ENCODE measurements at regions not wholly inside any gene's neighbourhood (a gene's known extent, or its start where the extent isn't known, plus 50 kb on each side); places are given as distances from the start of the nearest gene placed in this dataset.

GRCh38 chr16:86739808-86740207, 161.5 kb downstream of the FOXL1 start (continued):
- TF ChIP-seq ATF1 (CRISPR knock-in tag; IDR thresholded peaks at IDR 0.05) (no peak), E2F1 (CRISPR knock-in tag; IDR thresholded peaks at IDR 0.05) (no peak), KAT7 (CRISPR knock-in tag; IDR thresholded peaks at IDR 0.05; ENCODE audit: borderline replicate concordance) (no peak), ZNF512 (CRISPR knock-in tag; IDR thresholded peaks at IDR 0.05; ENCODE audit: borderline replicate concordance) (no peak), FOXP1 (CRISPR knock-in tag; IDR thresholded peaks at IDR 0.05; ENCODE audit: borderline replicate concordance) (no peak), OVOL2 (CRISPR knock-in tag; IDR thresholded peaks at IDR 0.05; ENCODE audit: borderline replicate concordance) (no peak), TEAD1 (CRISPR knock-in tag; IDR thresholded peaks at IDR 0.05) (no peak)

GRCh38 chr16:86740298-86740697, 161.9 kb downstream of the FOXL1 start:
- DNase-seq (ENCODE audit: low spot score) (no peak), ATAC-seq (no peak)
- Mint-ChIP-seq H3K27me3 (ENCODE audit: low read depth) (peaks cover 12% of the 10 kb centered on the region), H3K36me3 (peaks cover 22% of the 10 kb centered on the region), H3K9me3 (peaks cover 19% of the 10 kb centered on the region), H3K4me1 (peaks cover 43% of the 10 kb centered on the region), H3K4me3 (no peak overlapping the region), H3K27ac (no peak overlapping the region)
- ChIA-PET CTCF (interaction anchor here (3.4 kb wide), 1 partner anchor 21 kb away, joined by 9 read pairs; no protein-coding TSS in a partner anchor), POLR2A (no interaction called here)
- no peak for TF ChIP-seq RORB (CRISPR knock-in tag; IDR thresholded peaks at IDR 0.05)
- TF ChIP-seq JUN (CRISPR knock-in tag; IDR thresholded peaks at IDR 0.05), result no peak

- Mint-ChIP-seq H3K27ac (peak overlapping the region; percentile 73), H3K27me3 (ENCODE audit: low read depth) (peaks cover 12% of the 10 kb centered on the region), H3K4me3 (no peak overlapping the region), H3K4me1 (peaks cover 43% of the 10 kb centered on the region), H3K9me3 (peaks cover 19% of the 10 kb centered on the region), H3K36me3 (peaks cover 22% of the 10 kb centered on the region)
- ChIA-PET CTCF (interaction anchor here (1.0 to 3.4 kb wide), 3 partner anchors 16 to 133 kb away, joined by 3 to 9 read pairs (median 4); no protein-coding TSS in a partner anchor), POLR2A (no interaction called here)
- DNase-seq (ENCODE audit: low spot score) (no peak), ATAC-seq (peak; percentile 56; the same call in 1 of the 2 replicates)
- TF ChIP-seq SP1 (CRISPR knock-in tag; conservative IDR thresholded peaks at IDR 0.05) (no peak), MYBL2 (CRISPR knock-in tag; IDR thresholded peaks at IDR 0.05) (no peak), USF1 (CRISPR knock-in tag; IDR thresholded peaks at IDR 0.05) (no peak), ATF3 (CRISPR knock-in tag; conservative IDR thresholded peaks at IDR 0.05) (no peak), CBFB (CRISPR knock-in tag; IDR thresholded peaks at IDR 0.05; ENCODE audit: low read depth) (no peak), ATF1 (CRISPR knock-in tag; IDR thresholded peaks at IDR 0.05) (no peak), ZNF121 (CRISPR knock-in tag; IDR thresholded peaks at IDR 0.05) (no peak), E2F5 (CRISPR knock-in tag; IDR thresholded peaks at IDR 0.05) (no peak), PREB (CRISPR knock-in tag; IDR thresholded peaks at IDR 0.05; ENCODE audit: borderline replicate concordance) (no peak), SMAD4 (CRISPR knock-in tag; IDR thresholded peaks at IDR 0.05) (no peak), HMGA2 (CRISPR knock-in tag; IDR thresholded peaks at IDR 0.05) (no peak), ZNF396 (CRISPR knock-in tag; IDR thresholded peaks at IDR 0.05; ENCODE audit: borderline replicate concordance) (no peak), SOX15 (CRISPR knock-in tag; IDR thresholded peaks at IDR 0.05) (no peak), IRF2 (CRISPR knock-in tag; IDR thresholded peaks at IDR 0.05; ENCODE audit: borderline replicate concordance, low read depth) (no peak), MLX (CRISPR knock-in tag; IDR thresholded peaks at IDR 0.05) (no peak), CREM (CRISPR knock-in tag; IDR thresholded peaks at IDR 0.05) (no peak), ZNF512 (CRISPR knock-in tag; IDR thresholded peaks at IDR 0.05; ENCODE audit: borderline replicate concordance) (no peak)
Measured at GRCh38 chr16:86740906-86741799, 162.8 kb downstream of the FOXL1 start.
